Activated CD8-positive, alpha-beta T cell treated with anti-CD3 and anti-CD28 coated beads for 36 hours (primary cell): ENCODE measurements at regions not wholly inside any gene's neighbourhood (a gene's known extent, or its start where the extent isn't known, plus 50 kb on each side); places are given as distances from the start of the nearest gene placed in this dataset.

Source experiments
- ATAC-seq: fragments of 200-7000 bp; cut with Tn5 transposase; one replicate; pipeline ENCODE4 v1.10.0; 2021; ENCODE audit warnings: mild to moderate bottlenecking, moderate library complexity
- CTCF ChIA-PET: fragments of 350-600 bp; sonication (Branson Sonifier 250); formaldehyde crosslinking; loops from one replicate; lab custom pipeline; 2021; ENCODE audit warnings: antibody characterized with exemption; lab: Charles Lee
- POLR2A ChIA-PET: fragments of 350-600 bp; sonication (Branson Sonifier 250); formaldehyde crosslinking; loops from one replicate; lab custom pipeline; 2021; ENCODE audit warnings: antibody characterized with exemption; lab: Charles Lee
- DNase-seq: peaks from one replicate; pipeline ENCODE4 v3.0.0-alpha.2; 2020
- H3K27ac Mint-ChIP-seq: one replicate; pipeline ENCODE4 v1.8.0; 2021; ENCODE audit warnings: mild to moderate bottlenecking, mixed read lengths
- H3K27me3 Mint-ChIP-seq: one replicate; pipeline ENCODE4 v1.8.0; 2021; ENCODE audit warnings: mixed read lengths
- H3K36me3 Mint-ChIP-seq: one replicate; pipeline ENCODE4 v1.8.0; 2021; ENCODE audit warnings: low read depth, mixed read lengths
- H3K4me1 Mint-ChIP-seq: one replicate; pipeline ENCODE4 v1.8.0; 2021; ENCODE audit warnings: low read depth, mixed read lengths
- H3K4me3 Mint-ChIP-seq: one replicate; pipeline ENCODE4 v1.8.0; 2021; ENCODE audit warnings: mild to moderate bottlenecking, moderate library complexity, mixed read lengths
- H3K9me3 Mint-ChIP-seq: one replicate; pipeline ENCODE4 v1.8.0; 2021; ENCODE audit warnings: mixed read lengths
- intact Hi-C: fragments of 100-400 bp; cut with micrococcal nuclease; formaldehyde crosslinking; loops from one replicate; pipeline ENCODE4 v1.10.0; 2022
- TF ChIP-seq, protein P1 (sequence below): fragments of 200-600 bp; IDR thresholded peaks from one replicate; pipeline ENCODE4 v1.8.0; 2022; ENCODE audit warnings: antibody characterized with exemption, mild to moderate bottlenecking

DNA sequence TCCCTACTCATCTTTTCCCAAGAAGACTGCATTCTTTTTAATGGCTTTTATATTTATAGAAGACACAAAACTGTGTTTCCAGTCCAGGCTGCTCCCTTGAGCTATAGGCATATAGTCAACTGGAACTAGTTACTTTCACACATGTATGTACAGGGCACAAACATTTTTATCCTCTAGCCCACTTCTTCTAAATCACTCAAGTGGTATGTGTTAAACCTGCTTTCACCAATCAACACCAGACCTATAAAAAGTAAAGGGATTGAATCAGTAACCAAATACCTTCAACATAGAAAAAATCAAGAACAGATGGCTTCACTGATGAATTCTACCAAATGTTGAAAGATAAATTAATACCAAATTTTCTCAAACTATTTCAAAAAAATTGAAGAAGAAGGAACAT lies 584.2 kb upstream of the SLITRK1 start:
- H3K4me3 Mint-ChIP-seq, result no peak overlapping the region
- H3K36me3 Mint-ChIP-seq, result no peaks in the 10 kb centered on the region
- ChIA-PET CTCF (no interaction called here), POLR2A (no interaction called here)
- no peak for DNase-seq
- ATAC-seq, result no peak
- H3K27me3 Mint-ChIP-seq, result no peaks in the 10 kb centered on the region
- intact Hi-C loops, result no loop called here
- no peak overlapping the region for H3K27ac Mint-ChIP-seq
- H3K9me3 Mint-ChIP-seq, result no peaks in the 10 kb centered on the region
- TF ChIP-seq, protein P1, sequence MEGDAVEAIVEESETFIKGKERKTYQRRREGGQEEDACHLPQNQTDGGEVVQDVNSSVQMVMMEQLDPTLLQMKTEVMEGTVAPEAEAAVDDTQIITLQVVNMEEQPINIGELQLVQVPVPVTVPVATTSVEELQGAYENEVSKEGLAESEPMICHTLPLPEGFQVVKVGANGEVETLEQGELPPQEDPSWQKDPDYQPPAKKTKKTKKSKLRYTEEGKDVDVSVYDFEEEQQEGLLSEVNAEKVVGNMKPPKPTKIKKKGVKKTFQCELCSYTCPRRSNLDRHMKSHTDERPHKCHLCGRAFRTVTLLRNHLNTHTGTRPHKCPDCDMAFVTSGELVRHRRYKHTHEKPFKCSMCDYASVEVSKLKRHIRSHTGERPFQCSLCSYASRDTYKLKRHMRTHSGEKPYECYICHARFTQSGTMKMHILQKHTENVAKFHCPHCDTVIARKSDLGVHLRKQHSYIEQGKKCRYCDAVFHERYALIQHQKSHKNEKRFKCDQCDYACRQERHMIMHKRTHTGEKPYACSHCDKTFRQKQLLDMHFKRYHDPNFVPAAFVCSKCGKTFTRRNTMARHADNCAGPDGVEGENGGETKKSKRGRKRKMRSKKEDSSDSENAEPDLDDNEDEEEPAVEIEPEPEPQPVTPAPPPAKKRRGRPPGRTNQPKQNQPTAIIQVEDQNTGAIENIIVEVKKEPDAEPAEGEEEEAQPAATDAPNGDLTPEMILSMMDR, result no peak
- H3K4me1 Mint-ChIP-seq, result no peaks in the 10 kb centered on the region

- Mint-ChIP-seq H3K36me3 (no peaks in the 10 kb centered on the region), H3K4me1 (no peaks in the 10 kb centered on the region), H3K4me3 (no peak overlapping the region), H3K27ac (no peak overlapping the region), H3K9me3 (no peaks in the 10 kb centered on the region), H3K27me3 (no peaks in the 10 kb centered on the region)
- intact Hi-C loops, result no loop called here
- ATAC-seq (no peak), DNase-seq (no peak)
- CTCF ChIA-PET, result no interaction called here
- POLR2A ChIA-PET, result no interaction called here
- TF ChIP-seq, protein P1, result no peak
Observed at GRCh38 chr13:84460989-84461388, 578.7 kb upstream of the SLITRK1 start.

DNA sequence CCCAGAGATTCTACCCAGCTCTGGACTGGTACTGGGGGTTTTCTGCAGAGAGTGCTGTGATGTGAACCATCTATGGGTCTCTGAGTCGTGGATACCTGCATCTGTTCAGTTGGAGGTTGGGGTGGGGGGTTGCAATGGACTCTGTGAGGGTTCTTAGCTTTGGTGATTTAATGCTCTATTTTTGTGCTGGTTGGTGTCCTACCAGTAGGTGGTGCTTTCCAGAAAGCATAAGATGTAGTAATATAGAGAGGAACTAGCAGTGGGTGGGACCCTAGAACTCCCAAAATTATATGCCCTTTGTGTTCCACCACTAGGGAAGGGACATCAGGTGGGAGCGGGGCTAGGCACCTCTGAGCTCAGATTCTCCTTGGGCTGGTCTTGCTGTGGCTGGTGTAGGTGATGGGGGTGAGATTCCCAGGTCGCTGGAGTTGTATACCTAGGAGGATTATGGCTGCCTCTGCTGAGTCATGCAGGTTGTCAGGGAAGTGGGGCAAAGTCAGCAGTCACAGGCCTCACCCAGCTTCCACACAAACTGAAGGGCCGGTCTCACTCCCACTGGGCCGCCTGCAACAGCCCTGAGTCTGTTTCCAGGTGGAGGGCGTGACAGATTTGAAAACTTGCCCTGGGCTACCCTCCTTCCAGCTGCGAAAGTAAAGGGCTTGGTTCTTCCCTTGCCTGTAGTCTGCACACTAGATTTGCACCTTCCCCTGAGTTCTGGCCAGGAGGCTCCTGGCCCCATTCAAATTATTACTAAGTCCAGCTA lies 573.0 kb upstream of the SLITRK1 start:
- TF ChIP-seq, protein P1, result no peak
- no peaks in the 10 kb centered on the region for H3K4me1 Mint-ChIP-seq
- H3K9me3 Mint-ChIP-seq, result no peaks in the 10 kb centered on the region
- ChIA-PET POLR2A (no interaction called here), CTCF (no interaction called here)
- intact Hi-C loops, result no loop called here
- no peaks in the 10 kb centered on the region for H3K27me3 Mint-ChIP-seq
- no peak overlapping the region for H3K27ac Mint-ChIP-seq
- ATAC-seq (no peak), DNase-seq (no peak)
- H3K36me3 Mint-ChIP-seq, result no peaks in the 10 kb centered on the region
- H3K4me3 Mint-ChIP-seq, result no peak overlapping the region

- Mint-ChIP-seq H3K36me3 (no peaks in the 10 kb centered on the region), H3K4me3 (no peak overlapping the region), H3K27me3 (no peaks in the 10 kb centered on the region), H3K27ac (no peak overlapping the region), H3K9me3 (peaks cover 2% of the 10 kb centered on the region), H3K4me1 (no peaks in the 10 kb centered on the region)
- no peak for ATAC-seq
- ChIA-PET CTCF (no interaction called here), POLR2A (interaction anchor here (0.6 kb wide), 1 partner anchor 15 kb away, joined by 3 read pairs; no protein-coding TSS in a partner anchor)
- TF ChIP-seq, protein P1, result no peak
- no peak for DNase-seq
- intact Hi-C loops, result no loop called here
Observed at GRCh38 chr13:84447640-84447978, 565.3 kb upstream of the SLITRK1 start.

DNA sequence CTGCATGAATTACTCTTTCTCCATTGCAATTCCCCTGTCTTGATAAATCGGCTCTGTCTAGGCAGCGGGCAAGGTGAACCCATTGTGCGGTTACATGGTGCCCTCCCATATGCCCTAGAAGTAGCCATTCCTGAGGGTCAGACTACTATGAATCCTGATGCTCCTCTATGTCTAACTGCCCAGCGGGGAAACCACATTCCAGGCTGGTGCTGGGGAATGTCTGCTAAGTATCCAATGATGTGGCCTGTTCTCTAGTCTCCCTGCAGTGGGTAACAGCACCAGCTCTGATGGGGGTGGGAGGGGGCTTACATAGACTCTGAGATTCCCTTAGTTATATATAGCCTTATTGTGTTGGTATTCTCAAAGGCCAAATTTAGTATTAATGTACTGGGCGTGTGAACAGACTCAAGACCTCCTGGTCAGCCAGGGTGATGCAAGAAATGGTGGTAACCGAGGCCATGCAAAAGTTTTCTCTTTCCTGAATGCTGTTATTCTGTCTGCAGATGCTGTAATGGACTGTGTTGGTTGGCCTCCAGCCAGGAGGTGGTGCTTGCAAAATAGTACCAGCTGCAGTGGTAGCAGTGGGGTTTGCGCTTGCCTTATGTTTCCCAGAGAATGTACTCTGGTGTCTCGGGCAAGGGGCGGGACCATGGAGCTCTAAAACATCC lies 564.8 kb upstream of the SLITRK1 start:
- ChIA-PET CTCF (no interaction called here), POLR2A (interaction anchor here (0.6 kb wide), 1 partner anchor 16 kb away, joined by 3 read pairs; no protein-coding TSS in a partner anchor)
- Mint-ChIP-seq H3K4me1 (no peaks in the 10 kb centered on the region), H3K27me3 (no peaks in the 10 kb centered on the region), H3K36me3 (no peaks in the 10 kb centered on the region), H3K4me3 (no peak overlapping the region), H3K27ac (no peak overlapping the region), H3K9me3 (peaks cover 2% of the 10 kb centered on the region)
- DNase-seq, result no peak
- intact Hi-C loops, result no loop called here
- TF ChIP-seq, protein P1, result no peak
- ATAC-seq, result no peak
